HUES64 (cell line): ENCODE measurements at regions not wholly inside any gene's neighbourhood (a gene's known extent, or its start where the extent isn't known, plus 50 kb on each side); places are given as distances from the start of the nearest gene placed in this dataset.

Experiments
- H3K27ac ChIP-seq: 2 replicates; pipeline ENCODE4 v1.7.0; 2013; ENCODE audit warnings: low read depth, low read length, inconsistent platforms
- H3K27me3 ChIP-seq: 2 replicates; pipeline ENCODE4 v1.6.1; 2013; ENCODE audit warnings: mild to moderate bottlenecking, low read length; ENCODE audit not compliant: insufficient read depth
- H3K36me3 ChIP-seq: 2 replicates; pipeline ENCODE4 v1.6.1; 2013; ENCODE audit warnings: mild to moderate bottlenecking, low read length; ENCODE audit not compliant: insufficient read depth
- H3K4me1 ChIP-seq: 2 replicates; pipeline ENCODE4 v1.6.1; 2013; ENCODE audit warnings: mild to moderate bottlenecking, low read length, moderate library complexity; ENCODE audit not compliant: insufficient read depth
- H3K4me3 ChIP-seq: 2 replicates; pipeline ENCODE4 v1.5.1; 2013; ENCODE audit warnings: mild to moderate bottlenecking, low read length, moderate library complexity
- H3K9ac ChIP-seq: 2 replicates; pipeline ENCODE4 v1.6.1; 2013; ENCODE audit warnings: mild to moderate bottlenecking, low read depth, low read length
- H3K9me3 ChIP-seq: 2 replicates; pipeline ENCODE4 v1.6.1; 2013; ENCODE audit warnings: low read depth, low read length; ENCODE audit not compliant: insufficient read depth
- WGBS: fragments of 150-250, 120-280 bp; methylation state at CpG from one replicate; pipeline ENCODE4 v1.1.7; 2013; ENCODE audit warnings: missing lambda C conversion rate; 5-methylcytosine and 5-hydroxymethylcytosine counted together

DNA sequence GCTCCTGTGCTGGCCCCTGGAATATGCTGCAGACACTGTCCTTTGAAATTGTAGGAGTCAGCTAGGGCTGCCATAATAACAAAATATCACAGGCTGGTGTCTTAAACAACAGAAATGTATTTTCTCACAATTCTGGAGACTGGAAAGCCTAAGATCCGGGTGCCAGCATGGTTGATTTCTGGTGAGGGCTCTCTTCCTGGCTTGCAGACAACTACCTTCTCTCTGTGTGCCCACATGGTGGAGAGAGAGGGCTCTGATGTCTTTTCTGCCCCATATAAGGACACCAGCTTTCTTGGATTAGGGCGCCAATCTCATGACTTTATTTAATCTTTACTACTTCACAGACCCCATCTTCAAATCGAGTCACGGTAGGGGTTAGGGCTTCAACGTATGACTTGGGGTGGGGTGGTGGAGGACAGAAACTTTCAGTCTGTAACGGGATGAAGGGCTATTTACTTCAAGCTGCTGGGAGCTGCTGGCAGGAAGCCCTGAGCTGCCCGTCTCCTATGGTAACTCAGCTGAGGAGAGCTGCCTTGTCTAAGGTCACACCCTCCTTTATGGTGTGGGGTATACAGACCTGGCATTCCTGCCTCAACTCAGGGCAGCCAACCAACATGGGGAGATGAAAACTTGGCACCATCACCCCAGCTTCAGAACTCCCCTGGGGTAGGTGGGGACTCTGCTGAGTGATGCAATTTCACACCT lies 142.9 kb upstream of the ZBED5 start:
- H3K4me3 ChIP-seq: no peak overlapping the region
- no peaks in the 10 kb centered on the region for H3K4me1 ChIP-seq
- WGBS: 93% methylated on average over 7 of the region's 7 CpGs
- 0 out of 2 replicates have a peak, but pooled peaks cover 2% of the 10 kb centered on the region for H3K27me3 ChIP-seq
- H3K9ac ChIP-seq: no peak overlapping the region
- no peak overlapping the region for H3K27ac ChIP-seq
- no peaks in the 10 kb centered on the region for H3K9me3 ChIP-seq
- no peaks in the 10 kb centered on the region for H3K36me3 ChIP-seq

GRCh38 chr11:10998674-10999073 lies 140.8 kb upstream of the ZBED5 start:
- Histone ChIP-seq H3K27ac (no peak overlapping the region), H3K27me3 (0 out of 2 replicates have a peak, but pooled peaks cover 2% of the 10 kb centered on the region), H3K9me3 (no peaks in the 10 kb centered on the region), H3K36me3 (no peaks in the 10 kb centered on the region), H3K9ac (no peak overlapping the region), H3K4me3 (no peak overlapping the region), H3K4me1 (no peaks in the 10 kb centered on the region)
- WGBS: 87% methylated on average over 5 of the region's 5 CpGs

- 95% methylated on average over 1 of the region's 1 CpG for WGBS
- no peak overlapping the region for H3K9ac ChIP-seq
- H3K27me3 ChIP-seq: no peaks in the 10 kb centered on the region
- H3K4me3 ChIP-seq: no peak overlapping the region
- H3K27ac ChIP-seq: no peak overlapping the region
- no peaks in the 10 kb centered on the region for H3K36me3 ChIP-seq
- H3K4me1 ChIP-seq: no peaks in the 10 kb centered on the region
- no peaks in the 10 kb centered on the region for H3K9me3 ChIP-seq
Measured at GRCh38 chr11:10996678-10997077, 138.8 kb upstream of the ZBED5 start.

DNA sequence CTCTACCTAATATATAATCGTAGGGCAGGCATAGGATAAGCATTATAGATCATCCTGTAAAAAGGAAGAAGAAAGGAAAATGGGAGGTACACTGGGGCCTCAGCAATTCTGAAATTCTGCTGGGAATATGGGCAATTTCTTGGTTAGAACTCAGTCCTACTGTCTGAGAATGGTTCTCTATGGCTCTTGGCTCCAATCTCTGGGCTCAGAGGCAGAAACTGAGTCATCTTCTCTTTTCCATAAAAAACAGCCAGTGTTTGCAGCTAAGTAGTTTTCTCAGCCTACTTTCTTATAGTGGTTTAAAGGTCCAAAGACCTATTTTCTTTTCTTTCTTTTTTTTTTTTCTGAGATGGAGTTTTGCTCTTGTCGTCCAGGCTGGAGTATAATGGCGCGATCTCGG lies 135.8 kb upstream of the ZBED5 start:
- no peak overlapping the region for H3K27ac ChIP-seq
- H3K27me3 ChIP-seq: no peaks in the 10 kb centered on the region
- no peaks in the 10 kb centered on the region for H3K9me3 ChIP-seq
- H3K9ac ChIP-seq: no peak overlapping the region
- H3K36me3 ChIP-seq: no peaks in the 10 kb centered on the region
- no peak overlapping the region for H3K4me3 ChIP-seq
- WGBS: 91% methylated on average over 5 of the region's 5 CpGs
- no peaks in the 10 kb centered on the region for H3K4me1 ChIP-seq

GRCh38 chr11:10993186-10993585 lies 135.3 kb upstream of the ZBED5 start:
- Histone ChIP-seq H3K4me1 (no peaks in the 10 kb centered on the region), H3K36me3 (no peaks in the 10 kb centered on the region), H3K9me3 (no peaks in the 10 kb centered on the region), H3K27ac (no peak overlapping the region), H3K27me3 (no peaks in the 10 kb centered on the region), H3K9ac (no peak overlapping the region), H3K4me3 (no peak overlapping the region)
- 81% methylated on average over 3 of the region's 3 CpGs for WGBS

DNA sequence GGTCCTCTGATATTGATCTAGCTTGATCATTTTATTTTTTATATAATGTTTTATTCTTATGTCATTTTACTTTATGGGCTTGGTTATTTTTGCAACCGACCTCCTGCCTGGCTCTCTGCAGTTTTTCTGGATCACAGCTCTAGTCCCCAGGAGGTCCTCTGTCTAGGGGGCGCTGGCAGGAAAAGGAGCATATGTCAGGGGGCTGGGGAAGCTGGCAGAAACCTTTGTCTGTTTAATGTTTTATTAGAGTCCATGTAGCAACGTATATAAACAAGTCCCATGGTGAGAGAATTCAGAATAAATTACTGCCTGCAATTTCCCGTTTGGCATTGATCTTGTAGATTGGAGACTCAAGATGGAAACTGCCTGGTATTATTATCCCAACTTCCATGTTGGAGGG lies 133.5 kb upstream of the ZBED5 start:
- 90% methylated on average over 4 of the region's 4 CpGs for WGBS
- Histone ChIP-seq H3K4me3 (no peak overlapping the region), H3K27ac (no peak overlapping the region)

GRCh38 chr11:10990637-10991193 lies 132.9 kb upstream of the ZBED5 start:
- WGBS: 88% methylated on average over 3 of the region's 3 CpGs
- H3K9ac ChIP-seq: no peak overlapping the region
- H3K27ac ChIP-seq: no peak overlapping the region
- H3K27me3 ChIP-seq: no peaks in the 10 kb centered on the region
- H3K4me1 ChIP-seq: no peaks in the 10 kb centered on the region
- no peaks in the 10 kb centered on the region for H3K9me3 ChIP-seq
- H3K4me3 ChIP-seq: no peak overlapping the region
- no peaks in the 10 kb centered on the region for H3K36me3 ChIP-seq

More for the DNA sequence above, 133.5 kb upstream of the ZBED5 start:
- H3K9me3 ChIP-seq: no peaks in the 10 kb centered on the region
- H3K9ac ChIP-seq: no peak overlapping the region
- no peaks in the 10 kb centered on the region for H3K4me1 ChIP-seq
- no peaks in the 10 kb centered on the region for H3K36me3 ChIP-seq
- H3K27me3 ChIP-seq: no peaks in the 10 kb centered on the region

DNA sequence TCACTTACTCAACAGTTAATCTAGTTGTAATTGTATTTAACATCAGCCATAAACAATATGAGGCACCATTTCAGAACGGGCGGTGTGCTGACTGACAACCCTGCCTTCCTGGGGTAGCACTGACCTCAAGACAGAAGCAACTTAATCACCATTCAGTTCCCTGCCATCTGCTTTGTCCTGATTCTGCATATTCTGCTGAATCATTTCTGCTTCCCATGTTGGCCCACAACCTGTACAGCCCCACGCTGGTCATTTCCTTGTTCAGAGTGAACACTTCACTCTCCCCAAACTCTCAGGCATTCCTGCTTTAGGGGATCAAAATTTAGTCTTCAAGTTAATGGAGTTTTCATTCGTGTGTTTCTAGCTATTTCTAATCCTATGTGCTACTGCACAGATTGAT lies 132.3 kb upstream of the ZBED5 start:
- Histone ChIP-seq H3K27me3 (no peaks in the 10 kb centered on the region), H3K4me1 (no peaks in the 10 kb centered on the region), H3K9me3 (no peaks in the 10 kb centered on the region), H3K36me3 (no peaks in the 10 kb centered on the region), H3K9ac (no peak overlapping the region), H3K4me3 (no peak overlapping the region), H3K27ac (no peak overlapping the region)
- WGBS: 91% methylated on average over 4 of the region's 4 CpGs

- no peak overlapping the region for H3K4me3 ChIP-seq
- H3K27ac ChIP-seq: no peak overlapping the region
- no peaks in the 10 kb centered on the region for H3K36me3 ChIP-seq
- H3K4me1 ChIP-seq: no peaks in the 10 kb centered on the region
- H3K9me3 ChIP-seq: no peaks in the 10 kb centered on the region
- WGBS: 85% methylated on average over 2 of the region's 2 CpGs
- H3K9ac ChIP-seq: no peak overlapping the region
- H3K27me3 ChIP-seq: no peaks in the 10 kb centered on the region
Measured at GRCh38 chr11:10986006-10986405, 128.2 kb upstream of the ZBED5 start.

GRCh38 chr11:10984742-10985141 lies 126.9 kb upstream of the ZBED5 start:
- H3K36me3 ChIP-seq: no peaks in the 10 kb centered on the region
- WGBS: 92% methylated on average over 5 of the region's 5 CpGs
- no peak overlapping the region for H3K27ac ChIP-seq
- H3K9me3 ChIP-seq: no peaks in the 10 kb centered on the region
- H3K9ac ChIP-seq: no peak overlapping the region
- no peaks in the 10 kb centered on the region for H3K27me3 ChIP-seq
- no peak overlapping the region for H3K4me3 ChIP-seq
- H3K4me1 ChIP-seq: no peaks in the 10 kb centered on the region

DNA sequence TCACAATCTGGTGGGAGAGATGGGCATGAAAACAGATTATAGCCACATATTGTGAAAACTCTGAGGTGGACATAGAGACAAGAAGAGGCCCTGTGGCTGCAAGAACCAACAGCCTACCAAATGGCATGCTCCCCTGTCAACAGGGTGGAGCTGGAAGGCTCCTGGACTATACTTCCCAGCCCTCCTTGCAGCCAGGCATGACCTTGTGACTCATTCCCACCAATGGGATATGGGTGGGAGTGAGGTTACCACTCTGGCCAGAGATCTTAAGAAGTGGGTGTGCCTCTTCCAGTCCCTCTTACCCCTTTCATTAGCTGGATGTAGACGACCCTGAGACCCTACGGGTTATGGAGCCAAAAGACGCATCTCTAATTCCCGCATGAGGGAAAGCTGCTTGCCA lies 126.4 kb upstream of the ZBED5 start:
- no peaks in the 10 kb centered on the region for H3K27me3 ChIP-seq
- no peaks in the 10 kb centered on the region for H3K9me3 ChIP-seq
- H3K4me1 ChIP-seq: no peaks in the 10 kb centered on the region
- H3K36me3 ChIP-seq: no peaks in the 10 kb centered on the region
- no peak overlapping the region for H3K4me3 ChIP-seq
- H3K27ac ChIP-seq: no peak overlapping the region
- no peak overlapping the region for H3K9ac ChIP-seq
- 93% methylated on average over 4 of the region's 4 CpGs for WGBS
